ENCODE measurements at regions not wholly inside any gene's neighbourhood (a gene's known extent, or its start where the extent isn't known, plus 50 kb on each side); places are given as distances from the start of the nearest gene placed in this dataset.

GRCh38 chr22:49166746-49167145, 660.9 kb downstream of the BRD1 start:
- H3K4me3 ChIP-seq: no peak overlapping the region
- no peak overlapping the region for H3K27ac ChIP-seq
- DNase-seq (ENCODE audit: low spot score): no peak
- no peak for TF ChIP-seq CTCF (IDR thresholded peaks at IDR 0.05)

GRCh38 chr22:49166211-49166610, 661.5 kb downstream of the BRD1 start:
- H3K27ac ChIP-seq: no peak overlapping the region
- no peak for TF ChIP-seq CTCF (IDR thresholded peaks at IDR 0.05)
- no peak overlapping the region for H3K4me3 ChIP-seq
- no peak for DNase-seq (ENCODE audit: low spot score)

- Histone ChIP-seq H3K27ac (no peak overlapping the region), H3K4me3 (no peak overlapping the region)
- DNase-seq (ENCODE audit: low spot score): no peak
- TF ChIP-seq CTCF (IDR thresholded peaks at IDR 0.05): no peak
These were observed 662.8 kb downstream of the BRD1 start for GRCh38 chr22:49164773-49165320.

GRCh38 chr22:49163960-49164690, 663.5 kb downstream of the BRD1 start:
- no peak for DNase-seq (ENCODE audit: low spot score)
- Histone ChIP-seq H3K4me3 (no peak overlapping the region), H3K27ac (no peak overlapping the region)
- TF ChIP-seq CTCF (IDR thresholded peaks at IDR 0.05): no peak

GRCh38 chr22:49163258-49163959, 664.3 kb downstream of the BRD1 start:
- no peak for TF ChIP-seq CTCF (IDR thresholded peaks at IDR 0.05)
- Histone ChIP-seq H3K4me3 (no peak overlapping the region), H3K27ac (no peak overlapping the region)
- no peak for DNase-seq (ENCODE audit: low spot score)

GRCh38 chr22:49162841-49163240, 664.8 kb downstream of the BRD1 start:
- no peak overlapping the region for H3K27ac ChIP-seq
- DNase-seq (ENCODE audit: low spot score): no peak
- TF ChIP-seq CTCF (IDR thresholded peaks at IDR 0.05): no peak
- no peak overlapping the region for H3K4me3 ChIP-seq
